Uterus (tissue), 3 donors: ENCODE measurements at regions not wholly inside any gene's neighbourhood (a gene's known extent, or its start where the extent isn't known, plus 50 kb on each side); places are given as distances from the start of the nearest gene placed in this dataset.
A peak's percentile ranks its signal among the peaks of the same experiment; 100 is the strongest.

Experiments used
- DNase-seq, 2 donors: peaks; one replicate each; pipeline ENCODE4 v3.0.0-alpha.2; 2019 to 2020
- H3K27ac ChIP-seq, 2 donors: fragments of 200-600 bp; sonication (generic); 1 replicate in 1 of 2; 2 replicates in 1 of 2; pipeline ENCODE4 v1.5.1; 2016 to 2018
- H3K27me3 ChIP-seq, 2 donors: fragments of 200-600 bp; sonication (generic); one replicate each; pipeline ENCODE4 v1.5.1; 2018 to 2019; ENCODE audit warnings: control low read depth in 1 of 2
- H3K36me3 ChIP-seq, 2 donors: fragments of 200-600 bp; sonication (generic); one replicate each; pipeline ENCODE4 v1.5.1; 2019; ENCODE audit warnings: control low read depth in 1 of 2
- H3K4me1 ChIP-seq, 2 donors: fragments of 200-600 bp; sonication (generic); one replicate each; pipeline ENCODE4 v1.5.1; 2018 to 2019; ENCODE audit warnings: control low read depth in 1 of 2
- H3K4me3 ChIP-seq, 2 donors: fragments of 200-600 bp; sonication (generic); 1 replicate in 1 of 2; 2 replicates in 1 of 2; pipeline ENCODE4 v1.5.1; 2018 to 2019; ENCODE audit warnings: mild to moderate bottlenecking in 1 of 2
- H3K9me3 ChIP-seq, 2 donors: fragments of 200-600 bp; sonication (generic); one replicate each; pipeline ENCODE4 v1.5.1; 2019; ENCODE audit warnings: control low read depth in 1 of 2
- CTCF ChIP-seq, 4 experiments: fragments of 200-600 bp in 2 of 4; fragments of 450-650 bp in 2 of 4; sonication (generic) in 2 of 4; IDR thresholded peaks; one replicate each; pipeline ENCODE4 v1.5.1; 2016 to 2019; ENCODE audit warnings: antibody characterized with exemption in 4 of 4, mild to moderate bottlenecking in 2 of 4, moderate library complexity in 1 of 4
- POLR2A ChIP-seq, 2 donors: fragments of 450-650 bp; IDR thresholded peaks; one replicate each; pipeline ENCODE4 v1.6.1; 2016; ENCODE audit warnings: antibody characterized with exemption in 2 of 2, mild to moderate bottlenecking in 1 of 2, moderate library complexity in 1 of 2
- intact Hi-C: fragments of 100-400 bp; cut with DNase I; formaldehyde crosslinking; loops from one replicate; pipeline ENCODE4 v1.15.1; 2023; ENCODE audit warnings: low total_unique reads
- donor health status: DM: yes; HTN: yes; CAD: no.

- Histone ChIP-seq H3K27ac (no peak overlapping the region), H3K9me3 (no peaks in the 10 kb centered on the region), H3K4me1 (no peaks in the 10 kb centered on the region), H3K36me3 (no peaks in the 10 kb centered on the region), H3K4me3 (no peak overlapping the region), H3K27me3 (no peaks in the 10 kb centered on the region)
- TF ChIP-seq POLR2A (IDR thresholded peaks at IDR 0.05): no peak
- TF ChIP-seq CTCF (IDR thresholded peaks at IDR 0.05): no peak
- intact Hi-C loops: no loop called here
- no peak for DNase-seq
Observed at GRCh38 chr16:74232806-74233465, 63.7 kb upstream of the PSMD7 start.

GRCh38 chr16:74230126-74230525 lies 66.5 kb upstream of the PSMD7 start:
- no peaks in the 10 kb centered on the region for H3K36me3 ChIP-seq
- H3K4me1 ChIP-seq: no peaks in the 10 kb centered on the region
- TF ChIP-seq CTCF (IDR thresholded peaks at IDR 0.05): no peak
- no peak for TF ChIP-seq POLR2A (IDR thresholded peaks at IDR 0.05)
- no peak for DNase-seq
- intact Hi-C loops: no loop called here
- H3K4me3 ChIP-seq: no peak overlapping the region
- H3K27me3 ChIP-seq: no peaks in the 10 kb centered on the region
- no peak overlapping the region for H3K27ac ChIP-seq
- H3K9me3 ChIP-seq: no peaks in the 10 kb centered on the region

GRCh38 chr16:74226338-74226954 lies 70.2 kb upstream of the PSMD7 start:
- Histone ChIP-seq H3K4me3 (no peak overlapping the region), H3K4me1 (no peaks in the 10 kb centered on the region), H3K27ac (no peak overlapping the region), H3K27me3 (no peaks in the 10 kb centered on the region), H3K9me3 (no peaks in the 10 kb centered on the region), H3K36me3 (no peaks in the 10 kb centered on the region)
- DNase-seq: no peak
- intact Hi-C loops: no loop called here
- peak in 3 of 4 experiments; percentile 12 to 45 (median 22) for TF ChIP-seq CTCF (IDR thresholded peaks at IDR 0.05)
- TF ChIP-seq POLR2A (IDR thresholded peaks at IDR 0.05): no peak

GRCh38 chr16:74224828-74225612 lies 71.6 kb upstream of the PSMD7 start:
- intact Hi-C loops: no loop called here
- Histone ChIP-seq H3K4me3 (no peak overlapping the region), H3K9me3 (no peaks in the 10 kb centered on the region), H3K27ac (no peak overlapping the region), H3K36me3 (no peaks in the 10 kb centered on the region), H3K27me3 (no peaks in the 10 kb centered on the region), H3K4me1 (no peaks in the 10 kb centered on the region)
- DNase-seq: no peak
- TF ChIP-seq POLR2A (IDR thresholded peaks at IDR 0.05) (no peak), CTCF (IDR thresholded peaks at IDR 0.05) (no peak)

- H3K9me3 ChIP-seq: no peaks in the 10 kb centered on the region
- intact Hi-C loops: no loop called here
- no peak overlapping the region for H3K27ac ChIP-seq
- H3K4me3 ChIP-seq: no peak overlapping the region
- no peak for TF ChIP-seq POLR2A (IDR thresholded peaks at IDR 0.05)
- no peak for DNase-seq
- H3K27me3 ChIP-seq: no peaks in the 10 kb centered on the region
- H3K36me3 ChIP-seq: no peaks in the 10 kb centered on the region
- H3K4me1 ChIP-seq: no peaks in the 10 kb centered on the region
Observed at GRCh38 chr16:74221828-74222227, 74.8 kb upstream of the PSMD7 start.
